SK-N-MC (cell line): ENCODE measurements at regions not wholly inside any gene's neighbourhood (a gene's known extent, or its start where the extent isn't known, plus 50 kb on each side); places are given as distances from the start of the nearest gene placed in this dataset.

Source experiments
- EZH2 ChIP-seq: fragments of 200-600 bp; sonication (generic); IDR thresholded peaks from one replicate; pipeline ENCODE4 v1.6.1; 2017; ENCODE audit warnings: antibody characterized with exemption
- FOXP2 ChIP-seq: optimal IDR thresholded peaks from 2 replicates; pipeline ENCODE3; 2011; ENCODE audit warnings: mild to moderate bottlenecking, moderate library complexity; ENCODE audit not compliant: insufficient read depth; ENCODE audit errors: extremely low read length, control extremely low read depth
- POLR2AphosphoS5 ChIP-seq: IDR thresholded peaks from 2 replicates; pipeline ENCODE4 v1.6.1; 2012; ENCODE audit warnings: mild to moderate bottlenecking, low read depth, low read length, borderline replicate concordance

DNA sequence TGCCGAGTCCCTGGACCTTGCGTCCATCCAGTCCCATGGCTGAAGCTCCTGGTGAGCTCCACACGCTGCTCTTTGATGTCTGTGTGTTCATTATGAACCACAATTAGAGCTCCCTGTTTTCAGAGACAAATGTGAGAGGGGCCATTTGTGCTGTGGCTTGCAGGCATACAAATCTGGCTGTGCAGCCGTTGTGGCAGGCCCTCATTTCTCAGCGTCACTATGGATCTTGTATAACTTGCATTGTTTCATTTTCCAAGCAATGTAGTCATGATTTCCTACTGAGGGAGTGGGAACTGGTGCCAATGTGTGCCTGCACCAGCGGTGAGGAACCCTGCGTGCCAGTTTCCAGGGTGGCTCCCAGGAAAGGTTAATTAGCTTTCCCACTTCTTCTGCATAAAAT is 542.6 kb downstream of the TMEM114 start:
- TF ChIP-seq EZH2: no peak
- TF ChIP-seq POLR2AphosphoS5: no peak
- TF ChIP-seq FOXP2: no peak
